DMS 273 treated with DMSO at 0.1 percent for 48 hours (cell line): ENCODE measurements at regions not wholly inside any gene's neighbourhood (a gene's known extent, or its start where the extent isn't known, plus 50 kb on each side); places are given as distances from the start of the nearest gene placed in this dataset.

ENCODE experiments used
- DNase-seq: peaks from one replicate; lab custom pipeline; 2025; lab: John Stamatoyannopoulos, UW

GRCh38 chr15:95872366-95872771 lies 458.1 kb upstream of the NR2F2 start:
- no peak for DNase-seq

GRCh38 chr15:95874637-95875036 lies 455.9 kb upstream of the NR2F2 start:
- no peak for DNase-seq

GRCh38 chr15:95875121-95875643 lies 455.3 kb upstream of the NR2F2 start:
- no peak for DNase-seq

- DNase-seq = no peak
Measured at GRCh38 chr15:95880031-95880570, 450.4 kb upstream of the NR2F2 start.

GRCh38 chr15:95880630-95881029 lies 449.9 kb upstream of the NR2F2 start:
- no peak for DNase-seq

- no peak for DNase-seq
Measured at GRCh38 chr15:95883064-95883463, 447.4 kb upstream of the NR2F2 start.

- no peak for DNase-seq
Measured at GRCh38 chr15:95884276-95884675, 446.2 kb upstream of the NR2F2 start.

GRCh38 chr15:95887666-95888390 lies 442.7 kb upstream of the NR2F2 start:
- DNase-seq = no peak

GRCh38 chr15:95888762-95889161 lies 441.7 kb upstream of the NR2F2 start:
- no peak for DNase-seq

GRCh38 chr15:95894407-95894956 lies 436.0 kb upstream of the NR2F2 start:
- no peak for DNase-seq

GRCh38 chr15:95895508-95895907 lies 435.0 kb upstream of the NR2F2 start:
- no peak for DNase-seq

GRCh38 chr15:95897651-95898050 lies 432.8 kb upstream of the NR2F2 start:
- no peak for DNase-seq

GRCh38 chr15:95898761-95899160 lies 431.7 kb upstream of the NR2F2 start:
- no peak for DNase-seq

- DNase-seq = no peak
Measured at GRCh38 chr15:95901271-95901670, 429.2 kb upstream of the NR2F2 start.

GRCh38 chr15:95902606-95903005 lies 427.9 kb upstream of the NR2F2 start:
- DNase-seq = no peak

- DNase-seq = no peak
Measured at GRCh38 chr15:95903352-95903751, 427.1 kb upstream of the NR2F2 start.

GRCh38 chr15:95910643-95911212 lies 419.8 kb upstream of the NR2F2 start:
- DNase-seq = no peak

- no peak for DNase-seq
Measured at GRCh38 chr15:95911570-95912279, 418.8 kb upstream of the NR2F2 start.

- no peak for DNase-seq
Measured at GRCh38 chr15:95912280-95912625, 418.2 kb upstream of the NR2F2 start.

- no peak for DNase-seq
Measured at GRCh38 chr15:95912728-95913127, 417.8 kb upstream of the NR2F2 start.

- no peak for DNase-seq
Measured at GRCh38 chr15:95916568-95916967, 413.9 kb upstream of the NR2F2 start.

GRCh38 chr15:95918525-95918924 lies 412.0 kb upstream of the NR2F2 start:
- no peak for DNase-seq

GRCh38 chr15:95919460-95919859 lies 411.0 kb upstream of the NR2F2 start:
- DNase-seq = no peak
